Colonic mucosa (tissue), 4 donors: ENCODE measurements at regions not wholly inside any gene's neighbourhood (a gene's known extent, or its start where the extent isn't known, plus 50 kb on each side); places are given as distances from the start of the nearest gene placed in this dataset.

Source experiments
- DNase-seq: peaks from one replicate; pipeline ENCODE4 v3.0.0-alpha.2; 2020
- H3K27ac ChIP-seq: fragments of 200-600 bp; one replicate; pipeline ENCODE4 v1.8.0; 2021
- H3K27me3 ChIP-seq: fragments of 200-600 bp; one replicate; pipeline ENCODE4 v1.8.0; 2021
- H3K36me3 ChIP-seq: fragments of 200-600 bp; one replicate; pipeline ENCODE4 v1.8.0; 2021
- H3K4me1 ChIP-seq: fragments of 200-600 bp; one replicate; pipeline ENCODE4 v1.8.0; 2021; ENCODE audit warnings: mild to moderate bottlenecking
- H3K4me3 ChIP-seq: fragments of 200-600 bp; one replicate; pipeline ENCODE4 v1.8.0; 2021
- H3K9ac ChIP-seq, 2 donors: one replicate each; pipeline ENCODE4 v1.7.0; 2013; ENCODE audit warnings: control low read depth in 2 of 2, low read depth in 2 of 2, low read length in 2 of 2
- H3K9me3 ChIP-seq: fragments of 200-600 bp; one replicate; pipeline ENCODE4 v1.8.0; 2021
- intact Hi-C: fragments of 100-400 bp; cut with DNase I; formaldehyde crosslinking; loops from one replicate; pipeline ENCODE4 v1.14.1; 2022
- TF ChIP-seq, protein P1 (sequence below): fragments of 200-600 bp; IDR thresholded peaks from one replicate; pipeline ENCODE4 v1.8.0; 2022; ENCODE audit warnings: antibody characterized with exemption, mild to moderate bottlenecking
- donor health status: healthy.
- donor health status: DM: no; HTN: no; CAD: no.
- donor health status: DM: no; HTN: no; CAD: no.

DNA sequence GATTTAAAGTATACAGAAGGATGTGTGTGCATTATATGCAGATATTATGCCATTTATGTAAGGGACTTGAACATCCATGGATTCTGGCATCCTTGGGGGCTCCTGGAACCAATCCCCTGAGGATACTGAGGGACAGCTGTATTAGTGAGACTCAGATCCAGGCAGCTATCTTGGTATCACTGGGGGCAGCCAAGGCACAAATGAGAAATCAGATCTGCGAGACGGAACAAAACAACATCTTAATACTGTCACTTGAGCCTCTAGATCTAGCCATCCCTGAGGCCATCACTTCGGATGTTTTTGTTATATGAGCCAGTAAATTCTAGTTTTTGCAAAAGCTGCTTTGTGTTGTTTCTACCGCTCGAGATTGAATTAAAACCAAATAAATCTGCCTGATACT lies 175.1 kb upstream of the SFSWAP start:
- DNase-seq: no peak
- no peak overlapping the region for H3K4me3 ChIP-seq
- H3K36me3 ChIP-seq: no peaks in the 10 kb centered on the region
- no peak overlapping the region for H3K9ac ChIP-seq
- no peaks in the 10 kb centered on the region for H3K27me3 ChIP-seq
- no peaks in the 10 kb centered on the region for H3K9me3 ChIP-seq
- no peaks in the 10 kb centered on the region for H3K4me1 ChIP-seq
- intact Hi-C loops: no loop called here
- TF ChIP-seq, protein P1, sequence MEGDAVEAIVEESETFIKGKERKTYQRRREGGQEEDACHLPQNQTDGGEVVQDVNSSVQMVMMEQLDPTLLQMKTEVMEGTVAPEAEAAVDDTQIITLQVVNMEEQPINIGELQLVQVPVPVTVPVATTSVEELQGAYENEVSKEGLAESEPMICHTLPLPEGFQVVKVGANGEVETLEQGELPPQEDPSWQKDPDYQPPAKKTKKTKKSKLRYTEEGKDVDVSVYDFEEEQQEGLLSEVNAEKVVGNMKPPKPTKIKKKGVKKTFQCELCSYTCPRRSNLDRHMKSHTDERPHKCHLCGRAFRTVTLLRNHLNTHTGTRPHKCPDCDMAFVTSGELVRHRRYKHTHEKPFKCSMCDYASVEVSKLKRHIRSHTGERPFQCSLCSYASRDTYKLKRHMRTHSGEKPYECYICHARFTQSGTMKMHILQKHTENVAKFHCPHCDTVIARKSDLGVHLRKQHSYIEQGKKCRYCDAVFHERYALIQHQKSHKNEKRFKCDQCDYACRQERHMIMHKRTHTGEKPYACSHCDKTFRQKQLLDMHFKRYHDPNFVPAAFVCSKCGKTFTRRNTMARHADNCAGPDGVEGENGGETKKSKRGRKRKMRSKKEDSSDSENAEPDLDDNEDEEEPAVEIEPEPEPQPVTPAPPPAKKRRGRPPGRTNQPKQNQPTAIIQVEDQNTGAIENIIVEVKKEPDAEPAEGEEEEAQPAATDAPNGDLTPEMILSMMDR: no peak
- H3K27ac ChIP-seq: no peak overlapping the region

DNA sequence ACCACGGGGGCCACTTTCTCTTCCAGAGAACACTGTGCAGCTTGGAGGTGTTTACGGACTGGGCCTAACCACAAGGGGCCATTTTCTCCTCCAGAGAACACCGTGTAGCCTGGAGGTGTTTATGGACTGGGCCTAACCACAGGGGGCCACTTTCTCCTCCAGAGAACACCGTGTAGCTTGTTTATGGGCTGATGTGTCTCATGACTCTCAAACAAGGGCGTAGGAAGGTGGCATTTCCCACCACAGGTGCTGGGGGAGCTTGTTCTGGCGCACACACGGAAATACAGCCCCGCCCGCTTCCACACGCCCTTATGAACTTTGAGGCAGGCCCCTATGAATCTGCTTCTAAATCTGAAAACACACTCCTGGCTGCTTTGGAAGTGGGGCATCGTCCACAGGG lies 174.6 kb upstream of the SFSWAP start:
- no peak overlapping the region for H3K4me3 ChIP-seq
- no peak overlapping the region for H3K27ac ChIP-seq
- no peak overlapping the region for H3K9ac ChIP-seq
- intact Hi-C loops: no loop called here
- TF ChIP-seq, protein P1: no peak
- H3K4me1 ChIP-seq: no peaks in the 10 kb centered on the region
- H3K36me3 ChIP-seq: no peaks in the 10 kb centered on the region
- H3K27me3 ChIP-seq: no peaks in the 10 kb centered on the region
- no peak for DNase-seq
- no peaks in the 10 kb centered on the region for H3K9me3 ChIP-seq

- no peak overlapping the region for H3K27ac ChIP-seq
- no peak for DNase-seq
- no peaks in the 10 kb centered on the region for H3K36me3 ChIP-seq
- H3K9me3 ChIP-seq: no peaks in the 10 kb centered on the region
- no peaks in the 10 kb centered on the region for H3K4me1 ChIP-seq
- H3K9ac ChIP-seq: no peak overlapping the region
- intact Hi-C loops: no loop called here
- TF ChIP-seq, protein P1: no peak
- H3K27me3 ChIP-seq: no peaks in the 10 kb centered on the region
- H3K4me3 ChIP-seq: no peak overlapping the region
Measured at GRCh38 chr12:131536766-131537165, 174.1 kb upstream of the SFSWAP start.

DNA sequence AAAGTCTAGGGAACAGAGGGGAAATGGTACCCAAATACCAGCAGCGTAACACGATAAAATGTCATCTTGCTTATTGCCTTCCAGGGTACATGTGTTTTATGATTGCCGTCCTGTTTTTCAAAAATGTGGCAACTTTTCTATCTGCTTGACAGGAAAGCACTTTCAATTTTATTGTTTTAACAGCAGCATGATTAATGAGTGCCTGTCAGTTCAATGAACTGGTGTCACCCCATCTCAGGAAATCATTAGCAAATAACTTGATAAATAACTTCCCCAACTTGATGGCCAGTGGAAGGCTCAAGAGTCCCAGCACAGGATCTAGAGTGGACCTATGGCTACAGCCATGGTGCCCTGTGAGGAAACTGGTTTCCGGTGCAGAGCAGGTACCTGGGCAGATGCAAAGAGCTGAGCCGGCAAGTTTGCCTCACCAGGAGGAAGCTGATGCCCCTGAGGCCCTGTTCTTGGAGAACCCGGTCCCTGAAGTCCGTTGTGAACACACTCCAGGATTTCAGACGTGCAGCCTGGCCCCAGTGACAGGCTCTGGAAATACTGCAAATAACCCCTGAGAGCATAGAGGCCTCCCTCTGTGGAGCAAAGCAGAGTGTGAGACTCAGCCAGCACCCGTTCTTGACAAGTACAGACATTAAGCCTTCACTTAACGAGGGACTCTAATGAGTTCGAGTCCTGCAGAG lies 173.5 kb upstream of the SFSWAP start:
- TF ChIP-seq, protein P1: no peak
- Histone ChIP-seq H3K4me1 (no peaks in the 10 kb centered on the region), H3K27ac (no peak overlapping the region), H3K27me3 (no peaks in the 10 kb centered on the region), H3K4me3 (no peak overlapping the region), H3K36me3 (no peaks in the 10 kb centered on the region), H3K9ac (no peak overlapping the region), H3K9me3 (no peaks in the 10 kb centered on the region)
- DNase-seq: no peak
- intact Hi-C loops: no loop called here

DNA sequence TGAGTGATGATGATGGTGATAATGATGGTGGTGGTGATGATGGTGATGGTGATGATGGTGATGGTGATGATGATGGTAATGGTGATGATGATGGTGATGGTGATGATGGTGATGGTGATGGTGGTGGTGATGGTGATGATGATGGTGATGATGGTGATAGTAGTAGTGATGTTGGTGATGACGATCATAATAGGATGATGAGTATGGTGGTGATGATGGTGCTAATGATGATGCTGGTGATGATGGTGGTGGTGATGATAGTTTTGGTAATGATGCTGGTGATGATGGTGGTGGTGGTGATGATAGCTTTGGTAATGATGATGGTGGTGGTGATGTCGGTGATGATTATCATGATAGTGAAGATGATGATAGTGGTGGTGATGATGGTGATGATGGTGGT lies 171.5 kb upstream of the SFSWAP start:
- intact Hi-C loops: no loop called here
- no peak for DNase-seq
- Histone ChIP-seq H3K27me3 (no peaks in the 10 kb centered on the region), H3K9me3 (no peaks in the 10 kb centered on the region), H3K27ac (no peak overlapping the region), H3K4me3 (no peak overlapping the region), H3K9ac (no peak overlapping the region), H3K4me1 (no peaks in the 10 kb centered on the region), H3K36me3 (no peaks in the 10 kb centered on the region)
- TF ChIP-seq, protein P1: no peak
